WI38 (cell line): ENCODE measurements at regions not wholly inside any gene's neighbourhood (a gene's known extent, or its start where the extent isn't known, plus 50 kb on each side); places are given as distances from the start of the nearest gene placed in this dataset.

Experiments
- H3K4me3 ChIP-seq: 2 replicates; pipeline ENCODE4 v1.5.1; 2011; ENCODE audit warnings: low read depth, mild to moderate bottlenecking, control low read depth, low read length
- TF ChIP-seq, protein P1 (sequence below): IDR thresholded peaks from 2 replicates; pipeline ENCODE4 v1.5.1; 2012; ENCODE audit warnings: low read depth, mild to moderate bottlenecking, control low read depth, low read length

- TF ChIP-seq, protein P1, sequence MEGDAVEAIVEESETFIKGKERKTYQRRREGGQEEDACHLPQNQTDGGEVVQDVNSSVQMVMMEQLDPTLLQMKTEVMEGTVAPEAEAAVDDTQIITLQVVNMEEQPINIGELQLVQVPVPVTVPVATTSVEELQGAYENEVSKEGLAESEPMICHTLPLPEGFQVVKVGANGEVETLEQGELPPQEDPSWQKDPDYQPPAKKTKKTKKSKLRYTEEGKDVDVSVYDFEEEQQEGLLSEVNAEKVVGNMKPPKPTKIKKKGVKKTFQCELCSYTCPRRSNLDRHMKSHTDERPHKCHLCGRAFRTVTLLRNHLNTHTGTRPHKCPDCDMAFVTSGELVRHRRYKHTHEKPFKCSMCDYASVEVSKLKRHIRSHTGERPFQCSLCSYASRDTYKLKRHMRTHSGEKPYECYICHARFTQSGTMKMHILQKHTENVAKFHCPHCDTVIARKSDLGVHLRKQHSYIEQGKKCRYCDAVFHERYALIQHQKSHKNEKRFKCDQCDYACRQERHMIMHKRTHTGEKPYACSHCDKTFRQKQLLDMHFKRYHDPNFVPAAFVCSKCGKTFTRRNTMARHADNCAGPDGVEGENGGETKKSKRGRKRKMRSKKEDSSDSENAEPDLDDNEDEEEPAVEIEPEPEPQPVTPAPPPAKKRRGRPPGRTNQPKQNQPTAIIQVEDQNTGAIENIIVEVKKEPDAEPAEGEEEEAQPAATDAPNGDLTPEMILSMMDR = no peak
- no peak overlapping the region for H3K4me3 ChIP-seq
These were observed 788.3 kb downstream of the TBC1D22A start for GRCh38 chr22:47550524-47551430.

GRCh38 chr22:47549741-47550340 is 787.4 kb downstream of the TBC1D22A start:
- H3K4me3 ChIP-seq = no peak overlapping the region
- TF ChIP-seq, protein P1 = no peak

DNA sequence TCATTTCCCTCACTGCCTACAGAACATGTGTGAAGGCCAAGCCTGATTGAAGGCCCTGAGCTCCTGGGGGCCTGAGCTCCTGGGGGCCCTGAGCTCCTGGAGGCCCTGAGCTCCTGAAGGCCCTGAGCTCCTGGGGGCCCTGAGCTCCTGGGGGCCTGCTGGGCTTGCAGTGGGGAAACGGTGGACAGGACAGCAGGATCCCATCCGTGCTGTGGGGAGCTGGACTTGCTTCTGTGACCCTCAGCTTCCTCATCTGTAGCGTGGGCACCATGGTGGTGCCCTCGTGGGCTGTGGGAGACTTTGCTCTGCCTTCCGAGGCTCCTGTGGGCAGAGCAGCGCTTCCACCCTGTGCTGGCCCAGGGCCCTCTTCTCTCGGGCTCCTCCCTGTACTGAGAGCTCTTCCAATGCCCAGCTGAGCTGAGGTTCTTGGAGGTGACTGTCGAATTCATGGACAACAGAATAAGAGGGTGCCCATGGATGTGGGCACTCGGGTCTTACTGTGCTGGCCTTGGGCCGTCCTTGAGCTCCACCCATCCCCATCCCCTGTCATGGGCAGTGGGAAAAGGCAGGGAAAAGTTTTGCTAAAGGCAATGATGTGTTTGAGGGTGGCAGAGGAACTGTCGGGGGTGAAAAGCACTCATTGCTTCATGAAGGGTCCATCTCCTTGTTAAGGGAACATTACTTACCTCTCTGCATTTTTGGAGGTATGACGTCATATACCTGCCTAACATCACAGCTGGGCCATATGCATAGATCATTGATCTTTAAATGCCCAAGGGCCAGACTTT is 786.7 kb downstream of the TBC1D22A start:
- H3K4me3 ChIP-seq = no peak overlapping the region

GRCh38 chr22:47547881-47548650 is 785.6 kb downstream of the TBC1D22A start:
- TF ChIP-seq, protein P1 = no peak
- no peak overlapping the region for H3K4me3 ChIP-seq

More for the DNA sequence above, 786.7 kb downstream of the TBC1D22A start:
- TF ChIP-seq, protein P1 = no peak

DNA sequence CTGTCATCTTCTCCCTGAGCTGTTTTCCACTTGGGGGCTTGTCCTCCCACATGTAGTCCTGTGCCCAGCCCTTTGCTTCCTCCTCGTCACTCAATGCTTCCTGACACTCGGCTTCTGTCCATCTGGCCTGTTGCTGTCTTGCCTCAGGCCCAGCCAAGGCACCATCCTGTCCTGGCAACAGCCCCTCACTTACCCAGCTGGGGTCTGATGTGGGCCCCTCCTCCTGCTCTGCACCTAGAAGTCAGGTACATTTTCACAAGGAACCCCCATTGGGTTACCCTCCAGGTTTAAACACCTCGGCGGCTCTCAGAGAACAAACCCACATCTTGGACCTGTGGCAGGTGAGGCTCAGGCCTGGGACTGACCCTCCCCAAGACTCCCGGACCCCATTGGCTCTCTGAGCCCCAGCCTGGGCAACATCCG is 784.8 kb downstream of the TBC1D22A start:
- TF ChIP-seq, protein P1 = no peak
- no peak overlapping the region for H3K4me3 ChIP-seq

DNA sequence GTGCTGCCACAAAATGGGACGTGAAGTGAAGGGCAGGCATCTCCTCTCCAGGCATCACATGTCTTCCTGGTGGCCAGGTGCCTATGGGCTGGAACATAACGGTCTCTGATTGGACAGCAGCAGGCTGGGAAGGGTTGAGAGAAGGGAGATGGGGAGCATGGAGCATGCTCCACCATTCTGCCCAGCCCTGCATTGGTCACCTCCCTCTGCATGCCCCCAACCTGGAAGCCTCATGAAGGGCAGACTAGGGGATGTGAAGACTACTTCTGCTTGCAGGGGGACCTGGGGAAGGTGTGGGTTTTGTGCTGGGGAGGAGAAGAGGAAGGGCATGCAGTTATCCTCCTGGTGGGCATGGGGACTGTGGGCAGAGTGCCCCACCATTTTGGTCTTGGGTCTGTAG is 782.2 kb downstream of the TBC1D22A start:
- TF ChIP-seq, protein P1 = no peak
- no peak overlapping the region for H3K4me3 ChIP-seq
